ENCODE measurements at regions not wholly inside any gene's neighbourhood (a gene's known extent, or its start where the extent isn't known, plus 50 kb on each side); places are given as distances from the start of the nearest gene placed in this dataset.
A peak's percentile ranks its signal among the peaks of the same experiment; 100 is the strongest.

GRCh38 chr2:20135631-20136050, 84.2 kb upstream of the LAPTM4A start:
- TF ChIP-seq POLR2A (IDR thresholded peaks at IDR 0.05; ENCODE audit: extremely low read depth, insufficient read length) (no peak), CTCF (IDR thresholded peaks at IDR 0.05; ENCODE audit: low read depth, low read length) (peak; percentile 94), MYC (IDR thresholded peaks at IDR 0.05; ENCODE audit: low read depth, low read length) (peak; percentile 99), MAX (IDR thresholded peaks at IDR 0.05; ENCODE audit: low read depth, low read length) (peak; percentile 98)
- DNase-seq (ENCODE audit: low read depth), result peak; percentile 84
- no peak overlapping the region for H3K4me3 ChIP-seq (ENCODE audit: low read depth, low read length)

DNA sequence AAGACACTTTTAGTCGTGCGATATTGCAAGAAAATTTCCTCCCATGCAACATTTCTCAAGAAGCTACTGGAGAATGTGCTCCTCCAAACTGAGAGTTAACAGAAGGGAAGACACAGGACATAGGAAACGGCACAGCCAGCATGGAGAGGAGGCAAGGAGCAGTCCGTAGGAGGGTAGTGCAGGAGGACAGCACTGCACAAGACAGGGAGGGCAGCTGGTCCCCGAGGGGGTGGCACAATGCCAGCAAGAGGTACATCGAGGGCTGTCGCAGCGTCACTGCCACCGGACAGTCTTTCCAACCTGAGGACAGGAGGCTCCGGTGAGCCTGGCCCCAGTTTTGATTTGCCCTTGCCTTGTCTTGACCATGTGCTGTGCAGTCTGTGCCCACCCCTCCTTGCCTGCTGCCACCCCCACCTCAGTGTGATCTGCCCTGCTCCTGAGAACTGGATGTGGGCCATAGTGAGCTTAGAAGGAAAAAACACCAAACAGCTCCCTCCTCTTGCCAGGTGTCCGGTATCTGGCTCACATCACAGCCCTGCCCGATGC, 81.6 kb upstream of the LAPTM4A start:
- TF ChIP-seq MAX (IDR thresholded peaks at IDR 0.05; ENCODE audit: low read depth, low read length) (no peak), POLR2A (IDR thresholded peaks at IDR 0.05; ENCODE audit: extremely low read depth, insufficient read length) (no peak), MYC (IDR thresholded peaks at IDR 0.05; ENCODE audit: low read depth, low read length) (no peak), CTCF (IDR thresholded peaks at IDR 0.05; ENCODE audit: low read depth, low read length) (no peak)
- no peak for DNase-seq (ENCODE audit: low read depth)
- no peak overlapping the region for H3K4me3 ChIP-seq (ENCODE audit: low read depth, low read length)

GRCh38 chr2:20130821-20131645, 79.6 kb upstream of the LAPTM4A start:
- no peak overlapping the region for H3K4me3 ChIP-seq (ENCODE audit: low read depth, low read length)

GRCh38 chr2:20130160-20130560, 78.7 kb upstream of the LAPTM4A start:
- no peak for DNase-seq (ENCODE audit: low read depth)
- TF ChIP-seq MYC (IDR thresholded peaks at IDR 0.05; ENCODE audit: low read depth, low read length) (no peak), CTCF (IDR thresholded peaks at IDR 0.05; ENCODE audit: low read depth, low read length) (no peak), POLR2A (IDR thresholded peaks at IDR 0.05; ENCODE audit: extremely low read depth, insufficient read length) (no peak), MAX (IDR thresholded peaks at IDR 0.05; ENCODE audit: low read depth, low read length) (no peak)
- H3K4me3 ChIP-seq (ENCODE audit: low read depth, low read length), result no peak overlapping the region

More at GRCh38 chr2:20130821-20131645, 79.6 kb upstream of the LAPTM4A start:
- no peak for DNase-seq (ENCODE audit: low read depth)
- TF ChIP-seq CTCF (IDR thresholded peaks at IDR 0.05; ENCODE audit: low read depth, low read length) (no peak), MYC (IDR thresholded peaks at IDR 0.05; ENCODE audit: low read depth, low read length) (no peak), POLR2A (IDR thresholded peaks at IDR 0.05; ENCODE audit: extremely low read depth, insufficient read length) (no peak), MAX (IDR thresholded peaks at IDR 0.05; ENCODE audit: low read depth, low read length) (no peak)

GRCh38 chr2:20129331-20130159, 78.1 kb upstream of the LAPTM4A start:
- no peak for DNase-seq (ENCODE audit: low read depth)
- no peak for TF ChIP-seq MAX (IDR thresholded peaks at IDR 0.05; ENCODE audit: low read depth, low read length)
- TF ChIP-seq MYC (IDR thresholded peaks at IDR 0.05; ENCODE audit: low read depth, low read length), result no peak
- TF ChIP-seq POLR2A (IDR thresholded peaks at IDR 0.05; ENCODE audit: extremely low read depth, insufficient read length), result no peak
- TF ChIP-seq CTCF (IDR thresholded peaks at IDR 0.05; ENCODE audit: low read depth, low read length), result no peak
- H3K4me3 ChIP-seq (ENCODE audit: low read depth, low read length), result no peak overlapping the region

Data from NB4 (cell line).